ENCODE measurements at regions not wholly inside any gene's neighbourhood (a gene's known extent, or its start where the extent isn't known, plus 50 kb on each side); places are given as distances from the start of the nearest gene placed in this dataset.

- no peaks in the 10 kb centered on the region for H3K27me3 ChIP-seq (replicated peaks; ENCODE audit: insufficient read depth)
- no peaks in the 10 kb centered on the region for H3K36me3 ChIP-seq
- WGBS: 91% methylated on average over 3 of the region's 3 CpGs
- no peaks in the 10 kb centered on the region for H3K4me1 ChIP-seq (replicated peaks)
- no peaks in the 10 kb centered on the region for H3K9me3 ChIP-seq
- intact Hi-C loops (cut with DNase I): no loop called here
- no peak for TF ChIP-seq CTCF (IDR thresholded peaks at IDR 0.05)
- TF ChIP-seq POLR2A (IDR thresholded peaks at IDR 0.05): no peak
- no peak overlapping the region for H3K4me3 ChIP-seq
- H3K27ac ChIP-seq: no peak overlapping the region
- DNase-seq (ENCODE audit: low spot score): no peak
Measured at GRCh38 chr18:51433881-51434280, 236.4 kb upstream of the MEX3C start.

- H3K36me3 ChIP-seq: no peaks in the 10 kb centered on the region
- DNase-seq (ENCODE audit: low spot score): no peak
- TF ChIP-seq POLR2AphosphoS5 (IDR thresholded peaks at IDR 0.05) (no peak), POLR2A (IDR thresholded peaks at IDR 0.05) (no peak), CTCF (IDR thresholded peaks at IDR 0.05) (no peak)
- intact Hi-C loops (cut with DNase I): no loop called here
- H3K27me3 ChIP-seq (replicated peaks; ENCODE audit: insufficient read depth): no peaks in the 10 kb centered on the region
- H3K4me1 ChIP-seq (replicated peaks): no peaks in the 10 kb centered on the region
- H3K27ac ChIP-seq: no peak overlapping the region
- 41% methylated on average over 13 of the region's 13 CpGs for WGBS
- H3K4me3 ChIP-seq: no peak overlapping the region
- H3K9me3 ChIP-seq: no peaks in the 10 kb centered on the region
Measured at GRCh38 chr18:51437280-51438271, 240.1 kb upstream of the MEX3C start.

GRCh38 chr18:51438797-51439350, 241.4 kb upstream of the MEX3C start:
- Histone ChIP-seq H3K4me1 (replicated peaks) (no peaks in the 10 kb centered on the region), H3K4me3 (no peak overlapping the region), H3K27ac (no peak overlapping the region), H3K27me3 (replicated peaks; ENCODE audit: insufficient read depth) (no peaks in the 10 kb centered on the region), H3K9me3 (no peaks in the 10 kb centered on the region), H3K36me3 (no peaks in the 10 kb centered on the region)
- DNase-seq (ENCODE audit: low spot score): no peak
- intact Hi-C loops (cut with DNase I): no loop called here
- TF ChIP-seq POLR2AphosphoS5 (IDR thresholded peaks at IDR 0.05): no peak
- no peak for TF ChIP-seq POLR2A (IDR thresholded peaks at IDR 0.05)
- no peak for TF ChIP-seq CTCF (IDR thresholded peaks at IDR 0.05)

- DNase-seq (ENCODE audit: low spot score): no peak
- Histone ChIP-seq H3K4me1 (replicated peaks) (no peaks in the 10 kb centered on the region), H3K27me3 (replicated peaks; ENCODE audit: insufficient read depth) (no peaks in the 10 kb centered on the region), H3K4me3 (no peak overlapping the region), H3K27ac (no peak overlapping the region), H3K9me3 (no peaks in the 10 kb centered on the region), H3K36me3 (no peaks in the 10 kb centered on the region)
- TF ChIP-seq CTCF (IDR thresholded peaks at IDR 0.05) (no peak), POLR2A (IDR thresholded peaks at IDR 0.05) (no peak), POLR2AphosphoS5 (IDR thresholded peaks at IDR 0.05) (no peak)
- intact Hi-C loops (cut with DNase I): no loop called here
Measured at GRCh38 chr18:51442012-51442411, 244.5 kb upstream of the MEX3C start.
